ENCODE measurements at regions not wholly inside any gene's neighbourhood (a gene's known extent, or its start where the extent isn't known, plus 50 kb on each side); places are given as distances from the start of the nearest gene placed in this dataset.

DNA sequence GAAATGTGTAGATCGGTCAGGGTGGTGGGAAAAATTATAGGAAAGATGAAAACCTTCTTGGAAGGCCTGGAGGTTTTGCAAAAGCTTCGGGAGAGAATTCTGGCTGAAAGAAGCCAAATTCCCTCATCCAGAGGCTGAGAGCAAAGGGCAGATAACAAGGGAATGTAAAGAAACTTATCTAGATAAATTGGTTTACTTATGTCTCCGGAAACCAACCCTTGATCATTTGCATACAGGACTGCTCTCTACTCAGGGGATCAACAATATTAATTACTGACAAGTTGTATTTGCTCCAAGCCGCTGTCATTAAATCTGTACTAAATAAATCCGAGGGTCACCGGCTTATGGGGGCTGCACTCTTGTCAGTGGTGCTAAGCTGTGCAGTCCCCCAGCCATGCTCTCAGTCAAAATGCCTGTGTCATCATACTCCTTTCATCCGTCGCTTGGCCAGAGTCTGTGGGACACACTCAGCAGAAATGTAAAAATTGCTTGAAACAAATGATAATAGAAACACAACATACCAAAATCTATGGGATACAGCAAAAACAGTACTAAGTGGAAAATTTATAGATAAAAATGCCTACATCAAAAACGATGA lies 715.7 kb downstream of the KCTD8 start:
- Histone ChIP-seq H3K4me1 (ENCODE audit: control insufficient read depth, insufficient read depth, low read length) (no peaks in the 10 kb centered on the region), H3K4me3 (ENCODE audit: low read length) (no peak overlapping the region), H3K27ac (ENCODE audit: low read length) (no peak overlapping the region), H3K9me3 (ENCODE audit: control insufficient read depth, low read length) (no peaks in the 10 kb centered on the region), H3K27me3 (ENCODE audit: control insufficient read depth, insufficient read depth) (no peaks in the 10 kb centered on the region)
- ATAC-seq (no peak), DNase-seq (no peak)
- 56% methylated on average over 9 of the region's 9 CpGs for WGBS
- intact Hi-C loops (cut with DNase I) = no loop called here

DNA sequence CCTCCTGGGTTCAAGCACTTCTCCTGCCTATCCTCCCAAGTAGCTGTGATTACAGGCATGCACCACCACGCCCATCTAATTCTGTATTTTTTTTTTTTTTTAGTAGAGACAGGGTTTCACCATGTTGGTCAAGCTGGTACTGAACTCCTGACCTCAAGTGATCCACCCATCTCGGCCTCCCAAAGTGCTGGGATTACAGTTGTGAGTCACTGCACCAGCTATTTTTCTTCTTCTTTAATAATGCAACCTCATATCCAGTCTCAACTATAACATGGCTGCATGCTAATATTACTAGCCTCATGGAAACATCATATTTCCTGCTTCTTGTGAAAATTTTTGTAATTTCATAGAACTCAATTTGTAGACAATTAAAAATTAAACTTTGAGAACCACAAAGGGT lies 706.5 kb downstream of the KCTD8 start:
- ATAC-seq (no peak), DNase-seq (no peak)
- Histone ChIP-seq H3K9me3 (ENCODE audit: control insufficient read depth, low read length) (no peaks in the 10 kb centered on the region), H3K27ac (ENCODE audit: low read length) (no peak overlapping the region), H3K27me3 (ENCODE audit: control insufficient read depth, insufficient read depth) (no peaks in the 10 kb centered on the region), H3K4me3 (ENCODE audit: low read length) (no peak overlapping the region), H3K4me1 (ENCODE audit: control insufficient read depth, insufficient read depth, low read length) (no peaks in the 10 kb centered on the region)
- intact Hi-C loops (cut with DNase I) = no loop called here
- 56% methylated on average over 2 of the region's 2 CpGs for WGBS

DNA sequence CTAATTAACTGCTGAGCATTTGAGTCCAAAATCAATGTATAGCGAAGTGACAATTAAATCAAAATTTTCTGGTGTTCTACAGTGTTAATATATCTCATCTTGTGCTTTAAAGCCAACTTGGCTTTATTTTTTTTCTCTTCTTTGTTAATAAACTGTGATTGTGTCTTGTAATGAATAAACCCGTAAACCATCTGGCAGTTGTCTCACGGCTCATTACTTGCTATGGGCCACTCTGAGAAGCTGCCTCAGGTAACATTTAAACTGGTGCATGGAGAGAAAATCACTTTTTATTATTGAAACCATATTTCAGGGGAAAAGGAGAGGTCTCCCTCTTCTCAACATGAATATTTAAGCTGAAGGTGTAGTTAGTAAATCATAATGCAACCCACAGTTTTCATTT lies 694.0 kb downstream of the KCTD8 start:
- Histone ChIP-seq H3K27me3 (ENCODE audit: control insufficient read depth, insufficient read depth) (no peaks in the 10 kb centered on the region), H3K4me3 (ENCODE audit: low read length) (no peak overlapping the region), H3K9me3 (ENCODE audit: control insufficient read depth, low read length) (no peaks in the 10 kb centered on the region), H3K27ac (ENCODE audit: low read length) (no peak overlapping the region), H3K4me1 (ENCODE audit: control insufficient read depth, insufficient read depth, low read length) (no peaks in the 10 kb centered on the region)
- ATAC-seq = no peak
- WGBS = 82% methylated on average over 3 of the region's 3 CpGs
- no peak for DNase-seq
- intact Hi-C loops (cut with DNase I) = no loop called here

DNA sequence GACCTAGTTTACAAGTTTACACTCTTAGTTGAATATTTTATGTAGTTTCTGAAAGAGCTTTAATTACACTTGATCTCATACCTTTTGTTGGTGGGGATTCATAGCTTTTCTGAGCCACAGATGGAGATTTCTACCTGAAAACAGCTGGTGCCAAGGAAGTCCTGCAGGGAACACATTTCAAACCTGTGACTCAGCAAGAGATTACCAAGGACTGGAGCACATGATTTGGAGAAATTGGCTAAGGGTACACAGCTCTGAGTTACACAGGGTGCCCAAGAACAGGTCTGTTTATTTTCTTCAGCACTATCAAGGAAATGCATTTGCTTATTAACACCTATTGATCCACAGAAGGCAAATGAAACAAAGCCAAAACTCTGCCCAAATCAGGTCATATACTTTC lies 691.5 kb downstream of the KCTD8 start:
- ATAC-seq (no peak), DNase-seq (no peak)
- intact Hi-C loops (cut with DNase I) = no loop called here
- H3K9me3 ChIP-seq (ENCODE audit: control insufficient read depth, low read length) = no peaks in the 10 kb centered on the region
- no peak overlapping the region for H3K27ac ChIP-seq (ENCODE audit: low read length)
- no peak overlapping the region for H3K4me3 ChIP-seq (ENCODE audit: low read length)
- H3K27me3 ChIP-seq (ENCODE audit: control insufficient read depth, insufficient read depth) = no peaks in the 10 kb centered on the region
- no peaks in the 10 kb centered on the region for H3K4me1 ChIP-seq (ENCODE audit: control insufficient read depth, insufficient read depth, low read length)

DNA sequence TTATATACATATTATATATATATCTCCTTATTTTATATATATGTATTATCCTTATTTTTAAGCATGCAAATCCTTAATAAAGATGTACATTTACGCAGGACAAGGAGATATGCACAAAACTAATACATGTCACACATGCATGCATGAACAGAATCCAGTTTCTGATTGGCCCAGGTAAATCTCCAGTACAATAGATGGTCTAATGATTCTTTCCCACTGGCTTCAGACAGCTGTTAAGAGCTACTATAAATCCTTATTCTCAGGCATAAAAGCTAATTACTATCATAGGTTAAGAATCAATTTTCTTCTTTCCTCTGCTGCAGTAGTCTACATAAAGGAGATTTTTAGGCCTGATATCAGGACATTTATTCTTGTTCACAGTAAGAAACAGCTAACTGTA lies 689.8 kb downstream of the KCTD8 start:
- H3K27ac ChIP-seq (ENCODE audit: low read length) = no peak overlapping the region
- H3K4me3 ChIP-seq (ENCODE audit: low read length) = no peak overlapping the region
- no peaks in the 10 kb centered on the region for H3K27me3 ChIP-seq (ENCODE audit: control insufficient read depth, insufficient read depth)
- no peaks in the 10 kb centered on the region for H3K9me3 ChIP-seq (ENCODE audit: control insufficient read depth, low read length)
- ATAC-seq = no peak
- H3K4me1 ChIP-seq (ENCODE audit: control insufficient read depth, insufficient read depth, low read length) = no peaks in the 10 kb centered on the region
- 94% methylated on average over 1 of the region's 1 CpG for WGBS
- intact Hi-C loops (cut with DNase I) = no loop called here
- DNase-seq = no peak

DNA sequence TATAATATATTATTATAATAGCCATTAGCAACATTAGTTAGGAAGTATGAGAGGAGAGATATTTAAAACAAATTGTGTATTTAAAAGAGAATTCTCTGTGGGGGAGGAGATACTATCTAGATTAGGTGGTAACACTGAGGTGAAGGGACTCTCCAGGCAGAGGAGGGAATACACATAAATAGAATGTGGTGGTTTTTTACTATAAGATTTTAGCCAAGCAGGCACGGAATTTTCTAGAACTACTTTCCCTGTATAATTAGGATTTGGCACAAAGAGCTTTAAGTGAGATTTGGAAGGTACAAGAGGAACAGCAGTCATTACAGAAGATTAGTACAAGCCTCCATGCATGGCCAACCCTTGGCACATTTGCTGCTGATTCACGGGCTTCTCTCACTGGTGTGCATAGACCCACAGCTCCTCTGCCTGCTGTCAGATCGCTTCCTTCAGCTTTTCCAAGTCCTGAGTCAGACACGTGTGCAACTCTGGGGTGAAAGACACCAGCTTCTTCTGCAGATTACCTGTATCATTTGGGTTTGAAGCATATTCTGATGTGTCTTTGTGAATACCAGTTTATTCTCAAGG lies 685.5 kb downstream of the KCTD8 start:
- Histone ChIP-seq H3K9me3 (ENCODE audit: control insufficient read depth, low read length) (no peaks in the 10 kb centered on the region), H3K27me3 (ENCODE audit: control insufficient read depth, insufficient read depth) (no peaks in the 10 kb centered on the region), H3K4me3 (ENCODE audit: low read length) (no peak overlapping the region), H3K4me1 (ENCODE audit: control insufficient read depth, insufficient read depth, low read length) (no peaks in the 10 kb centered on the region), H3K27ac (ENCODE audit: low read length) (no peak overlapping the region)
- intact Hi-C loops (cut with DNase I) = no loop called here
- WGBS = 45% methylated on average over 4 of the region's 4 CpGs
- ATAC-seq = no peak
- DNase-seq = no peak

DNA sequence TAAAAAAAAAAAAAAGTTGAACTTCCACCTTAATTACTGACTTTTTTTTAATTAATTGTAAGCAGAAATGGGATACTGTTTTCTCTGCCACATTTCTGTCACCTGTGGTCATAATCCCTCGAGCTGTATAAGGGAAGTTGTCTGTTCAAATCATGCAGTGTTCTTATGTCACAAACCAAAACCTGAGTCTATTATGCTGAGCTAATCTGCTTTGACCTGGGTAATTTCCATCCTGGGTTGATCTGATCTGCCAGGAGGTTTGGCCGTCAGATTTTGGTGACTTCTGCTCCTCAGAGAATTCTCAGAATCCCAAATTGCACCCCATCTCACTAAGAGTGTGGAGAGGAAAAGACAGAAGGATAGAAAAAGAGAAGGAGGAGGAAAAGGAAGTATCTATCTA lies 683.1 kb downstream of the KCTD8 start:
- intact Hi-C loops (cut with DNase I) = no loop called here
- 56% methylated on average over 2 of the region's 2 CpGs for WGBS
- no peak overlapping the region for H3K27ac ChIP-seq (ENCODE audit: low read length)

DNA sequence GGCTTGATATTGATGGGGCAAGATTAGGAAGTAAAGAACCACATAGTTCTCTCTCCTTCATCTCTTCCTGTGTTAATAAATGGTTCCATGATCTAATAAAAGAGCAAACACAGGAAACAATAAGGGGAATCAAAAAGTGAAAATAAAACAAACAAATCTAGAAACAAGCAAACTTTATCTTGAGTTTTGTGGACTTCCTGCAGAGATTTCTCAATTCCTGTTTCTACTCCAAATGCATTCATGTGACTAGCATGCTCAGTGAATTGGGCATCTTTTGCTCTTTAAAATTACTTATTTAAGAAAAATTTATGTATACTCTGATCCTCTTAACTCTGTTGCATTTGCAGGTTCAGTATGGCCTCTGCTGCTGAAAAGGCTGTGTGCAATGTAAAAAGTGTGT lies 682.0 kb downstream of the KCTD8 start:
- no peak overlapping the region for H3K4me3 ChIP-seq (ENCODE audit: low read length)
- no peak overlapping the region for H3K27ac ChIP-seq (ENCODE audit: low read length)
- DNase-seq (no peak), ATAC-seq (no peak)
- intact Hi-C loops (cut with DNase I) = no loop called here
- no peaks in the 10 kb centered on the region for H3K9me3 ChIP-seq (ENCODE audit: control insufficient read depth, low read length)
- H3K27me3 ChIP-seq (ENCODE audit: control insufficient read depth, insufficient read depth) = no peaks in the 10 kb centered on the region
- no peaks in the 10 kb centered on the region for H3K4me1 ChIP-seq (ENCODE audit: control insufficient read depth, insufficient read depth, low read length)

More for the DNA sequence above, 683.1 kb downstream of the KCTD8 start:
- DNase-seq (no peak), ATAC-seq (no peak)
- Histone ChIP-seq H3K4me3 (ENCODE audit: low read length) (no peak overlapping the region), H3K4me1 (ENCODE audit: control insufficient read depth, insufficient read depth, low read length) (no peaks in the 10 kb centered on the region), H3K27me3 (ENCODE audit: control insufficient read depth, insufficient read depth) (no peaks in the 10 kb centered on the region), H3K9me3 (ENCODE audit: control insufficient read depth, low read length) (no peaks in the 10 kb centered on the region)

DNA sequence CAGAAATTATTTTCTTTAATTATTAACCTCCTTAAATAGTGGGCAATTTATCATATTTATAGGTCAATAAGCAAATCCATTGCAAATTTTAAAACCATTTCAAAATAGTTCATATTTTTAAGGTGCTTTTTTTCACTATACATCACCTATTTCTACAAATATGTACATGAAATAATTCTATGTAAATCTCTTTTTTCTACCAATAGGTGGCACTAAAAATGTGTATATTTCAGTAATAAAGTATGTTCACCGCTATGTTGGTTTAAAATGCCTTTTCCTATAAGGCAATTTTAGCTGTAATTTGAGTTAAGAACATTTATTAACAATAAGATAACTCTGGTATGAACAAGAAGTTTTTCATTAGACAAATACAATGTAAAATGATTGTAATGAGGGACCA lies 672.2 kb downstream of the KCTD8 start:
- 69% methylated on average over 1 of the region's 1 CpG for WGBS
- intact Hi-C loops (cut with DNase I) = no loop called here
- H3K27ac ChIP-seq (ENCODE audit: low read length) = no peak overlapping the region
- H3K4me3 ChIP-seq (ENCODE audit: low read length) = no peak overlapping the region
- no peaks in the 10 kb centered on the region for H3K9me3 ChIP-seq (ENCODE audit: control insufficient read depth, low read length)
- H3K4me1 ChIP-seq (ENCODE audit: control insufficient read depth, insufficient read depth, low read length) = no peaks in the 10 kb centered on the region
- DNase-seq = no peak
- ATAC-seq = no peak
- H3K27me3 ChIP-seq (ENCODE audit: control insufficient read depth, insufficient read depth) = no peaks in the 10 kb centered on the region

DNA sequence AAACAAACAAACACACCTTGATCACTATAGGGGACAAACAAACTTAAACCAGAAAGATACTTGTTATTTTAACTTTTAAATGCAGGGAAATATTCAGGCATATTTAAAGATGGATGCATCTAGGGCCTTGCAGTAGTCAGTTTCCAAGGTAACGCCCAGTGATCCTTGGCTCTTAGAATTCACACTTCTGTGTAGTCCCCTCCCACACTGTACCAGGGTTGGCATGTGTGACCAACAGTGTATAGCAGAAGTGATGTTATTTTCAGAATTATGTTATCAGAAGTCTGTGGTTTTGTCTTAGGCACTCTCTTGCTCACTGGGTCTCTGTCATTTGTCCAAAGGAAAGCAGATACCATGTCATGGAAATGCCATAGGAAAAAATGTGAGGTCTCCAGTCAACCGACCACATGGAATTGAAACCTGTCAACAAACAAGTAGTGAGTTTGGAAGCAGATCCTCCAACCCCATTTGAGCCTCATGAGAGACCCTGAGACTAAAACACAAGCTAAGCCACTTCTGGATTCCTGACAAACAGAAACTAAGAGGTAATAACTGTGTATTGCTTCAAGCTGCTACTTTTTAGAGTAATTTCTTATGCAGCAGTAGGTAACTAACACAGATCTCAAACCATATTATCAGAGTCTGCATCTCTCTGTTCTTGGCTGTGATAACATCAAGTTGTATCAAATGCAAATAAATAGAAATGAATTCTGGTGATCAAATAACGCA lies 670.3 kb downstream of the KCTD8 start:
- 70% methylated on average over 3 of the region's 3 CpGs for WGBS
- no peaks in the 10 kb centered on the region for H3K4me1 ChIP-seq (ENCODE audit: control insufficient read depth, insufficient read depth, low read length)
- DNase-seq (no peak), ATAC-seq (no peak)
- H3K4me3 ChIP-seq (ENCODE audit: low read length) = no peak overlapping the region
- H3K9me3 ChIP-seq (ENCODE audit: control insufficient read depth, low read length) = no peaks in the 10 kb centered on the region
- no peaks in the 10 kb centered on the region for H3K27me3 ChIP-seq (ENCODE audit: control insufficient read depth, insufficient read depth)
- H3K27ac ChIP-seq (ENCODE audit: low read length) = no peak overlapping the region
- intact Hi-C loops (cut with DNase I) = no loop called here

DNA sequence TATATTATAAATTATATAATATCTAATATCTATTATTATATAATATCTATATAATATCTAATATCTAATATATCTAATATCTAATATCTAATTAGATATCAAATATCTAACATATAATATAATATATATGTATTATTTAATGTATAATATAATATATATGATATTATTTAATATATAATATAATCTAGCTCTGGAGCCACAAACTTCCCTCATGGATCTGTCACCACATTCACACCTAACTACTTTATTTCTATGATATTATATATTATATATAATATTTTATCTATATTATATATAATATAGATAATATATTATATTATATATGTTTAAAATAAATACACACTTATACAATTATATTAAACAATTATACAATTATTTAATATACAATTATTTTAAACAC lies 667.5 kb downstream of the KCTD8 start:
- no peak overlapping the region for H3K27ac ChIP-seq (ENCODE audit: low read length)
- no peaks in the 10 kb centered on the region for H3K9me3 ChIP-seq (ENCODE audit: control insufficient read depth, low read length)
- H3K4me1 ChIP-seq (ENCODE audit: control insufficient read depth, insufficient read depth, low read length) = no peaks in the 10 kb centered on the region
- ATAC-seq = no peak
- intact Hi-C loops (cut with DNase I) = no loop called here
- DNase-seq = no peak
- no peak overlapping the region for H3K4me3 ChIP-seq (ENCODE audit: low read length)
- H3K27me3 ChIP-seq (ENCODE audit: control insufficient read depth, insufficient read depth) = no peaks in the 10 kb centered on the region

DNA sequence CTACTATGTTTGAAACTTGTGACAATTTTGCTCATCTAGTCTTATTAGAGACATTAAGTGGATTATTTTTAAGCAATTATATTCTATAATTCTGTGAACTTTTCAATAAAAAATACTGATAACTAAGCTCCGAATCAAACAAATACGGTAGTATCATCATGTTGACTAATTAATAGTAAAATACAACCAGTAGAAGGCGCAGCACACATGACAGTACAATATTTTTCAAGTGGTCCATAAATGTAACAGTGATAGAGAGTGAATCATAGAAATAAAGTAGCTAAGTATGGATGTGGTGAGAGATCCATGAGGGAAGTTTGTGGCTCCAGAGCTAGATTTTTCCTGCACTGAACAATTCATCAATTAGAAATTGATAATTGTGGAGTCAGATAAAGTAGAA lies 666.2 kb downstream of the KCTD8 start:
- 83% methylated on average over 3 of the region's 3 CpGs for WGBS
- intact Hi-C loops (cut with DNase I) = no loop called here
- no peak for ATAC-seq

More for the DNA sequence above, 666.2 kb downstream of the KCTD8 start:
- Histone ChIP-seq H3K9me3 (ENCODE audit: control insufficient read depth, low read length) (no peaks in the 10 kb centered on the region), H3K27me3 (ENCODE audit: control insufficient read depth, insufficient read depth) (no peaks in the 10 kb centered on the region), H3K27ac (ENCODE audit: low read length) (no peak overlapping the region), H3K4me1 (ENCODE audit: control insufficient read depth, insufficient read depth, low read length) (no peaks in the 10 kb centered on the region), H3K4me3 (ENCODE audit: low read length) (no peak overlapping the region)
- DNase-seq = no peak
